Stimulated activated naive CD8-positive, alpha-beta T cell treated with anti-CD3 and anti-CD28 coated beads, Interleukin-15, Interleukin-2, amounts not matched to agents 100 ng/mL and 50 ng/mL, for 24 hours (primary cell): ENCODE measurements at regions not wholly inside any gene's neighbourhood (a gene's known extent, or its start where the extent isn't known, plus 50 kb on each side); places are given as distances from the start of the nearest gene placed in this dataset.

ENCODE experiments used
- H3K27ac Mint-ChIP-seq: one replicate; pipeline ENCODE4 v1.8.0; 2021; ENCODE audit warnings: mild to moderate bottlenecking, mixed read lengths
- H3K27me3 Mint-ChIP-seq: one replicate; pipeline ENCODE4 v1.8.0; 2021; ENCODE audit warnings: mixed read lengths
- H3K36me3 Mint-ChIP-seq: one replicate; pipeline ENCODE4 v1.8.0; 2021; ENCODE audit warnings: low read depth, mixed read lengths
- H3K4me1 Mint-ChIP-seq: one replicate; pipeline ENCODE4 v1.8.0; 2021; ENCODE audit warnings: low read depth, mixed read lengths
- H3K4me3 Mint-ChIP-seq: one replicate; pipeline ENCODE4 v1.8.0; 2021; ENCODE audit warnings: mild to moderate bottlenecking, mixed read lengths
- H3K9me3 Mint-ChIP-seq: one replicate; pipeline ENCODE4 v1.8.0; 2021; ENCODE audit warnings: mixed read lengths

GRCh38 chr18:75874401-75875089 is 447.0 kb upstream of the SMIM21 start:
- Mint-ChIP-seq H3K27me3 (peaks cover 4% of the 10 kb centered on the region), H3K36me3 (no peaks in the 10 kb centered on the region), H3K4me1 (no peaks in the 10 kb centered on the region), H3K4me3 (no peak overlapping the region), H3K9me3 (peaks cover 6% of the 10 kb centered on the region), H3K27ac (no peak overlapping the region)

- Mint-ChIP-seq H3K27me3 (no peaks in the 10 kb centered on the region), H3K4me1 (no peaks in the 10 kb centered on the region), H3K36me3 (no peaks in the 10 kb centered on the region), H3K4me3 (no peak overlapping the region), H3K9me3 (no peaks in the 10 kb centered on the region), H3K27ac (no peak overlapping the region)
These were observed 444.1 kb upstream of the SMIM21 start for GRCh38 chr18:75871596-75871995.

- Mint-ChIP-seq H3K27ac (no peak overlapping the region), H3K9me3 (no peaks in the 10 kb centered on the region), H3K36me3 (no peaks in the 10 kb centered on the region), H3K4me1 (no peaks in the 10 kb centered on the region), H3K27me3 (no peaks in the 10 kb centered on the region), H3K4me3 (no peak overlapping the region)
These were observed 441.7 kb upstream of the SMIM21 start for GRCh38 chr18:75869162-75869561.

GRCh38 chr18:75868031-75868430 is 440.5 kb upstream of the SMIM21 start:
- H3K27ac Mint-ChIP-seq = no peak overlapping the region
- H3K27me3 Mint-ChIP-seq = peaks cover 4% of the 10 kb centered on the region
- no peak overlapping the region for H3K4me3 Mint-ChIP-seq
- H3K9me3 Mint-ChIP-seq = no peaks in the 10 kb centered on the region
- H3K36me3 Mint-ChIP-seq = no peaks in the 10 kb centered on the region
- no peaks in the 10 kb centered on the region for H3K4me1 Mint-ChIP-seq

- H3K36me3 Mint-ChIP-seq = no peaks in the 10 kb centered on the region
- H3K4me1 Mint-ChIP-seq = no peaks in the 10 kb centered on the region
- H3K9me3 Mint-ChIP-seq = peaks cover 11% of the 10 kb centered on the region
- H3K27me3 Mint-ChIP-seq = peaks cover 18% of the 10 kb centered on the region
- no peak overlapping the region for H3K4me3 Mint-ChIP-seq
- H3K27ac Mint-ChIP-seq = no peak overlapping the region
These were observed 438.1 kb upstream of the SMIM21 start for GRCh38 chr18:75865639-75866038.

- Mint-ChIP-seq H3K9me3 (peaks cover 12% of the 10 kb centered on the region), H3K36me3 (no peaks in the 10 kb centered on the region), H3K4me1 (no peaks in the 10 kb centered on the region), H3K4me3 (no peak overlapping the region), H3K27me3 (peaks cover 23% of the 10 kb centered on the region), H3K27ac (no peak overlapping the region)
These were observed 437.3 kb upstream of the SMIM21 start for GRCh38 chr18:75864816-75865215.

GRCh38 chr18:75863696-75864095 is 436.2 kb upstream of the SMIM21 start:
- Mint-ChIP-seq H3K27me3 (peaks cover 26% of the 10 kb centered on the region), H3K4me1 (no peaks in the 10 kb centered on the region), H3K9me3 (peaks cover 12% of the 10 kb centered on the region), H3K27ac (no peak overlapping the region), H3K36me3 (no peaks in the 10 kb centered on the region), H3K4me3 (no peak overlapping the region)

GRCh38 chr18:75862458-75862857 is 435.0 kb upstream of the SMIM21 start:
- Mint-ChIP-seq H3K27ac (no peak overlapping the region), H3K4me1 (no peaks in the 10 kb centered on the region), H3K27me3 (peaks cover 26% of the 10 kb centered on the region), H3K4me3 (no peak overlapping the region), H3K36me3 (no peaks in the 10 kb centered on the region), H3K9me3 (peaks cover 12% of the 10 kb centered on the region)

- peaks cover 26% of the 10 kb centered on the region for H3K27me3 Mint-ChIP-seq
- H3K36me3 Mint-ChIP-seq = no peaks in the 10 kb centered on the region
- H3K4me3 Mint-ChIP-seq = no peak overlapping the region
- H3K4me1 Mint-ChIP-seq = no peaks in the 10 kb centered on the region
- peaks cover 12% of the 10 kb centered on the region for H3K9me3 Mint-ChIP-seq
- H3K27ac Mint-ChIP-seq = no peak overlapping the region
These were observed 432.7 kb upstream of the SMIM21 start for GRCh38 chr18:75860166-75860565.

GRCh38 chr18:75859533-75859932 is 432.0 kb upstream of the SMIM21 start:
- Mint-ChIP-seq H3K4me3 (no peak overlapping the region), H3K27ac (no peak overlapping the region), H3K27me3 (peaks cover 26% of the 10 kb centered on the region), H3K4me1 (no peaks in the 10 kb centered on the region), H3K9me3 (peaks cover 12% of the 10 kb centered on the region), H3K36me3 (no peaks in the 10 kb centered on the region)

GRCh38 chr18:75858754-75859153 is 431.3 kb upstream of the SMIM21 start:
- Mint-ChIP-seq H3K27ac (no peak overlapping the region), H3K27me3 (peaks cover 24% of the 10 kb centered on the region), H3K4me1 (no peaks in the 10 kb centered on the region), H3K9me3 (peaks cover 12% of the 10 kb centered on the region), H3K36me3 (no peaks in the 10 kb centered on the region), H3K4me3 (no peak overlapping the region)

GRCh38 chr18:75857558-75857957 is 430.1 kb upstream of the SMIM21 start:
- peaks cover 12% of the 10 kb centered on the region for H3K9me3 Mint-ChIP-seq
- H3K27me3 Mint-ChIP-seq = peaks cover 22% of the 10 kb centered on the region
- no peak overlapping the region for H3K27ac Mint-ChIP-seq
- H3K36me3 Mint-ChIP-seq = no peaks in the 10 kb centered on the region
- H3K4me1 Mint-ChIP-seq = no peaks in the 10 kb centered on the region
- H3K4me3 Mint-ChIP-seq = no peak overlapping the region

GRCh38 chr18:75854808-75855207 is 427.3 kb upstream of the SMIM21 start:
- Mint-ChIP-seq H3K27me3 (peaks cover 3% of the 10 kb centered on the region), H3K36me3 (no peaks in the 10 kb centered on the region), H3K4me1 (no peaks in the 10 kb centered on the region), H3K9me3 (no peaks in the 10 kb centered on the region), H3K27ac (no peak overlapping the region), H3K4me3 (no peak overlapping the region)

- no peaks in the 10 kb centered on the region for H3K9me3 Mint-ChIP-seq
- H3K4me1 Mint-ChIP-seq = no peaks in the 10 kb centered on the region
- H3K27ac Mint-ChIP-seq = no peak overlapping the region
- no peak overlapping the region for H3K4me3 Mint-ChIP-seq
- no peaks in the 10 kb centered on the region for H3K27me3 Mint-ChIP-seq
- H3K36me3 Mint-ChIP-seq = no peaks in the 10 kb centered on the region
These were observed 426.7 kb upstream of the SMIM21 start for GRCh38 chr18:75854174-75854573.

- Mint-ChIP-seq H3K4me3 (no peak overlapping the region), H3K27ac (no peak overlapping the region), H3K9me3 (no peaks in the 10 kb centered on the region), H3K4me1 (no peaks in the 10 kb centered on the region), H3K27me3 (no peaks in the 10 kb centered on the region), H3K36me3 (no peaks in the 10 kb centered on the region)
These were observed 418.8 kb upstream of the SMIM21 start for GRCh38 chr18:75846321-75846720.

- no peak overlapping the region for H3K4me3 Mint-ChIP-seq
- no peaks in the 10 kb centered on the region for H3K9me3 Mint-ChIP-seq
- no peaks in the 10 kb centered on the region for H3K4me1 Mint-ChIP-seq
- H3K27ac Mint-ChIP-seq = no peak overlapping the region
- H3K36me3 Mint-ChIP-seq = no peaks in the 10 kb centered on the region
- no peaks in the 10 kb centered on the region for H3K27me3 Mint-ChIP-seq
These were observed 417.9 kb upstream of the SMIM21 start for GRCh38 chr18:75845413-75845812.
